HG03139 (cell line): ENCODE measurements at regions not wholly inside any gene's neighbourhood (a gene's known extent, or its start where the extent isn't known, plus 50 kb on each side); places are given as distances from the start of the nearest gene placed in this dataset.

ENCODE experiments used
- ATAC-seq: cut with Tn5 transposase; IDR thresholded peaks from one replicate; pipeline ENCODE4 v1.9.1; 2021; ENCODE audit not compliant: unreplicated experiment

DNA sequence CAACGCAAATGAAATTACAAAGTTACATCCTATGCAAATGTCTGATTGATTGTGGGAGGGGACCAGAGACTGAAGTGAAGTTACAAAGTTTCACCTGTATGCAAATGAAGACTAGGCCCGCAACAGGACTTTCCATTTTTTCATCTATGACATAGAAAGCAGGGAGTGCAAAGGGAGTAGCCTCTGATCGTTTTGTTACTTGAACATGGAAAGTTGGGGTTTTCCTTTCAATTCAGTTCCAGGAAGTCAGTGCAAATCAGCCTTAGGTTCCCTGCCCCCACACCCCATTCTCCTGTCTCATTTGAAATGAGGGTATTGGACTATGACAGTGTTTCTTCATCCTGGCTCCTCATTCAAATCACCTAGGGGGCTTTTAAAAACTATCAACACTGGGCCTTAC lies 96.9 kb upstream of the HABP2 start:
- ATAC-seq, result no peak

GRCh38 chr10:113456741-113457140 lies 96.1 kb upstream of the HABP2 start:
- ATAC-seq, result no peak

DNA sequence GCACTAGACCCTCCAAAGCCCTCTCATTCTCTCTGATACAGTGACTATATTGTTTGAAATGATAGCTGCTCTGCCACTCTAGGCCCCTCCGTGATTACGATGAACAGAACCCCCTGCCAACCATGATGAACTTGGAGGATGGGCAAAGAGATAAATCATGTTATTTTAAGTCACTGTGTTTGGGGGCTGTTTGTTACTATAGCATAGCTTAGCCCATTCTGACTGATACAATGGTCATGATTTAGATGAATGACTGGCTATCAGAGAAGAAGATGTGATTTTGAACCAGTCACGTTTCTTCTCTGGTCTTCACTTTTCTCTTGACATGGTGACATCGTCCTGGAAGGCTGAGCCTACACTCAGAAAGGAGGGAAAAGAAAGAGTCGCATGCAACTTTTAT lies 95.4 kb upstream of the HABP2 start:
- ATAC-seq, result no peak

DNA sequence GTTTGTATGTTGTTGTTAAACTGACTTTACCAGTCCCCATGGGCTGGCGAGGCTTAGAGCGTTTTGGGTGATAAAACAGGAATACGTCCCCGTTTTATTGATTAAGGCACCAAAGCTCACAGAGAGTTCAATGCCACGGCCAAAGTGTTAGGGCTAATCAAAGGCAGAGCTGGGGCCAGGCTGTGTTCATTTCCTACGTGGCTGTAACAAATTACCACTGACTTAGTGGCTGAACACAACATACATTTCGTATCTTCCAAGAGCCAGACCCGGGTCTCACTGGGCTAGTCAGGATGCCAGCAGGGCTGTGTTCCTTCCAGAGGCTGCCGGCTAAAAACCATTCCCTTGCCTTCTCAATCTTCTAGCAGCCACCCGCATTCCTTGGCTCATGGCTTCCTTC lies 94.4 kb upstream of the HABP2 start:
- ATAC-seq, result no peak

DNA sequence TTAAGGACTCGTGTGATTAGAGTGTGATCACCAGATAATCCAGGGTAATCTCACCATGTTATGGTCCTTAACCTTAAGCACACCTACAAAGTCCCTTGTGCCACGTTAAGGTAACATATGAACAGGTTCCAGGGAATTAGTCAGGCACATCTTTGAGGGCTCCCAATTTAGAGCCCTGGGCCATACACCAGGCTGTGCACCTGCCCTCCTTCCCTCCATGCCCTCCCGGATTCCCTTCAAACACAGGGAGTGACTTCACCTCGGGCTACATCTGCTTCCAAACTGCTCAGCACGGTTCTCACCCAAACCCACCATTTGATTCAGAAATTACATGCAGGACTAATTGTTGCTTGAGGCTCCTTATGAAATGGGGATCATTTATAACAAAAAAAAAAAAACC lies 93.9 kb upstream of the HABP2 start:
- ATAC-seq, result no peak

DNA sequence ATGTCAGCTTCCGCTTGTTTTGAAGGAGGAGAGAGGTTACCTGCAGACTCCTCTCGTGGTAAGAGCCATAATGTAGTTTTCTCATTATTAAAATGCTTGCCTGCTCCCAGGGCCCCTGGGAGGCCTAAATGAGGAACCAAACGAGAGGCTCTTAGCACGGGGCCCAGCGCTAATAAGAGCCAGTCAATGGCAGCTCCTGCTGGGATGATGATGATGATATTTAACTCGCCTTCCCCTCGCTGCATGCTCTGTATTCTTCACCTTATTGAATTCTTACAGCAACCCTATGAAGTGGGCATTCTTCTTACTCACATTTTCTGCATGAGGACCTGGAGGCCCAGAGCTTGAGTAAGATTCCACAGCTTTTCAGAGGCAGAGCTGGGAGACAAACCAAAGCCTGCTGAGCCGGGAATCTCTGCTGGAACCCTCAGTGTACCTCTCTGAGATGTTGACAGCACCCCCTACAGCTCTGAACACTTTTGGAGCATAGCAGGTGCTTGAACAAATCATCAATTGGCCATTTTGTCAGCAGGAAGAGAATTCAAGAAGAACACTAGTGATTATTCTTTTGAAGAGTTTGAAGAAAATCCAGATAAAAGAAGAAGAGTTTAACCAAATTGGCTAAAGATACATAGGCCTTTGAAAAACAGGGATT lies 93.1 kb upstream of the HABP2 start:
- no peak for ATAC-seq

DNA sequence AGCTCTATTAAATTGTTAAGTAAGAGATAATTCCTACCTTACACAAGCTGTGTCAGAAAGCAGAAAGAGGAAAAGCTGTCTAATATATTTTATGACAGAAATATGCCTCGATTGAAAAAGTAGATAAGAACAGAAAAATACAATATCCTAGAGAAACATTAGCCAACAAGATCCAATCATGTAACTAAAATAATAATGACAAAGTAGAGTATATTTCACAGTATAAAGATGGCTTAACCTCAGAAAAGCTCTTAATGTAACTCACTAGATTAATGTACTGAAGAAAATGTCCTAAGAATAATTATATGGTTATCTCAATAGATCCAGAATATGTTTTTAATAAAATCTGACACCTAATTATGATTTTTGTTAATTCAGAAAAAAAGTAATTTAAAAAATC lies 89.8 kb upstream of the HABP2 start:
- ATAC-seq, result no peak

GRCh38 chr10:113463777-113464176 lies 89.1 kb upstream of the HABP2 start:
- ATAC-seq, result no peak

DNA sequence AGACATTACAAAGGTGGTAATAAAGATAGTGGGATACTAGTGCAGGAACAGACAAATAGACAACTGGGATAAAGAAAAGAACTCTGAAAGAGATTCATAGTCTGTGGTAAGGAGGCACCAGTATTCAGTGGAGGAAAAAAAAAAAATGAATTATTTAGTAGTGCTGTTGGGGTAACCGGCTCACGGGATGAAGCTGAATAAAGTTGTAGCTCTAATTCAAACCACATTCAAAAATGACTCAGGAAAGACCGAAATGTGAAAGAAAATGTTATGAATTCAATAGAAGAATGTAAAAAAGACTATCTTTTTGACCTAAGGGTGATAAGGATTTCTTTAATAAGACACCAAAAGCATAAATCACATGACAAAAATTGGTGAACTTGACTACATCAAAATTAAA lies 83.1 kb upstream of the HABP2 start:
- no peak for ATAC-seq

DNA sequence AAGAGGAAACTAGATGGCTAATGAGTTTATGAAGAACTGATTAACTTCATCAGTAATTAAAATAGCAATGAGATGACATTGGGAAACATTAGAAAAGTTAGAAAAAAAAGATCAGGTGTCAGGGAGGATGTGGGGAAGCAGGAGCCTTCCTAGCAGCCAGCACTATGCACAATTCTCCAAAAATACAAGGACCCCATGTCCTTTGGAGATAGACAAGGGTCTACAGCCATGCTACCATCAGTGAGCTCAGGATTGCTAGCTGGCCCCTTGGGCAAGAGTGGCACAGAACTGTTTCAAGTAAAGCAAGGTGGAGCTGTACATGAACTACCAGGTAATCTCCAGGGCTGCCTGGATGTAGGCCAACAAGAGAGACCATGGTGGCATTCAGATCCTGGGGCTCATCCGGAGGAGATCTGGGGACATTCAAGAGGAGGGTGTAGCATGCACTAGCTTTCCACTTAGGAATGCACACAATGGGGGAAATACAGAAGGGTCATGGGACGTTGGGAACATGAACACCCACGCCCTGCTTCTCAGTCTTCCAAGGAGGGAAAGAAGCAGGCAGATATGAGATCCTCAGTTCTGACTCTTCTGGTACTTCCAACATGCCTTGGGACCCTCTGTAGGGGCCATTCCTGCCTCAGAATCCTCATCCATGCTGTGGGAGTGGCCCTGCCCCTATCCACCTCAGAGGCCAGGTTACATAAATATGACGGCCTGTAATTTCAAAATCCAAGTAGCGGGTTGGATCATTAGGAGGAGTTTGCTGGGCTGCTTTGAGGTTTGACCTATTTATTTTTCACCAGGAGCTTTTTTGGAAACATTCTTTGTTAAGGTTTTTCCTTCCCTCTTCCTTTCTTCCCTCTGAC lies 82.2 kb upstream of the HABP2 start:
- ATAC-seq, result no peak

DNA sequence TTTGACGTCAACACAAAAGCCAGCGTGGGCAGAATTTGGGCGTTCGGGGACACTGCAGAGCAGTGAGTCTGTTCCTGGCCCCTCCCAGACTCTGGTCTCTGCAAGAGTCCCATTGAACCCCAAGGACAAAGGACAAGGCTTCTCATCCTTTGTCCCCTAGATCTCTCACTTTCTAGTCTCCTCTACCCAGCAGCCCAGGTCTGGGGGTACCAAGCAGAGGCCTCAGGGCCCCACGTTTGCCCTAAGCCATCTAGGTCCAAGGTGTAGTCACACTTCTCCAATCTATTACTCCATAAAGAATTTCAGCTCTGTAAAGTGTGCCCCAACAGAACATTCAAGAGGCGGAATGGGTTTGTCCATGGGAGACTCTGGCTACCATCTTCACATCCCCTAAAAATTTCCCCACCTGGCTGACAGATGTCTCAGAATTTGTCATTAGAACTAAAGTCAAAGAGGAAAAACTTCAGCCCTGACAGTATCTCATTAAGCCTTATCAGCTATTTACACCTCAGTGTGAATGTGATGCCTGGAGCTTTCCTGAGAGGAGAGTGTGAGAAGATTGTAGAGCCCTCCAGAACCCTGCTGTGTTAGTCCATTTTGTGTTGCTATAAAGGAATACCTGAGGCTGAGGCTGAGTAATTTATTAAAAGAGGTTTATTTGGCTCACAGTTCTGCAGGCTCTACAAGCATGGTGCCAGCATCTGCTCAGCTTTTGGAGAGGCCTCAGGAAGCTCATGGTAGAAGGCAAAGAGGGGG lies 81.4 kb upstream of the HABP2 start:
- ATAC-seq, result no peak

DNA sequence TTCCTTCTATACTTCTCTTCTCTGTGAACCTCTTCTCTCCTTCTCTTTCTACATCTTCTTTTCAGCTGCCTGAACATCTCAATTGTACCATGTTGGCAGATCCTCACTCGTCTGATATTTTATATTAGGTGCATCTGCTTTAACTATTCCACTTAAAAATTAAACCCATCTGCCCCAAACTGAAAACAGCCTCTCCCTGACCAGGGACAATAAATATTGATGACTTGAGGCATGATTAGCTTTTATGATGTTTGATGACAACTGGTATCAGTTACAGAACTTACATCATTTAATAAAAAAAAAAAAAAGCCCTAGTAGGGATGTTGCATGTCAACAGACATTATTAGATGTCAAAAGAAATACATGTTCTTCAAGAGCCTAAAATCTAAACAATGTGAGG lies 79.8 kb upstream of the HABP2 start:
- ATAC-seq, result no peak

- ATAC-seq, result no peak
These were observed 79.0 kb upstream of the HABP2 start for GRCh38 chr10:113473851-113474250.

DNA sequence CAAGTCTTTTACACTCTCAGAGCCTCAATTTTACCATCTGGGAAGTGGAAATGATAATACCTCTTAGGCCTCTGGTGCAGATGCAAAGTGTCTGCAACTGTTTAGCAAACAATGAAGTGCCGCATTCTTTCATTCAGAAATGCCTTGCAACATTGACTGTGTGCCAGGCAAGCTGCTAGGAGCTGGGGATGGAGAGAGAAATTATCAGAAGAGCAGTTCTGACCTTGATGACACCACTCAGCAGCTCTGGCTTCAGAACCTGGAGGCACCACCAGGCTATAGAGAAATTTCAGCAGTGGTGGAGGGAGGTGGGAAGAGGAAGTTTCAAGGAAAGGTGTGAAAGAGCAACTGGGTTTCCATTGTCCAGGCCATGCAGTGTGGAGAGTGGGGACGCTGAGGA lies 78.1 kb upstream of the HABP2 start:
- ATAC-seq, result no peak

- ATAC-seq, result no peak
These were observed 77.5 kb upstream of the HABP2 start for GRCh38 chr10:113475381-113475807.

GRCh38 chr10:113476191-113476590 lies 76.7 kb upstream of the HABP2 start:
- ATAC-seq, result no peak

DNA sequence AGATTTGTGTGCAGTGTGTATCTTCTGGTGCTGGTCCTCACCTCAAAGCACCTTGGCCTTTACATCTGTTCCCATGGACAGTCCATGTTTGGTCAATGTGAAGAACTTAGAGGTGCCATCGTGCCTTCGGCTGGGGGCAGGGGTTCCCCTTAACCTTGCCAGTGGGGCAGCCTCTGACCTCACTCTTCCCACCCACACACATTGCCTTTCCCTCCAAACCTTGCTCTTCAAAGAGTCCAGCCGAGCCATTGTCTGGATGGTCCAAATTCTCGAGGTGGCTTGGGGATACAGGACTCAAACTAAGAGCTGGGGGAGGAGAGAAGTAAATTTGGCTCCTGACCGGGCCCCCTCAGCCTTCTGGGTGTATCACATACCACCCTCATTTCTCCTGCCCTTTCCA lies 76.2 kb upstream of the HABP2 start:
- ATAC-seq, result no peak

DNA sequence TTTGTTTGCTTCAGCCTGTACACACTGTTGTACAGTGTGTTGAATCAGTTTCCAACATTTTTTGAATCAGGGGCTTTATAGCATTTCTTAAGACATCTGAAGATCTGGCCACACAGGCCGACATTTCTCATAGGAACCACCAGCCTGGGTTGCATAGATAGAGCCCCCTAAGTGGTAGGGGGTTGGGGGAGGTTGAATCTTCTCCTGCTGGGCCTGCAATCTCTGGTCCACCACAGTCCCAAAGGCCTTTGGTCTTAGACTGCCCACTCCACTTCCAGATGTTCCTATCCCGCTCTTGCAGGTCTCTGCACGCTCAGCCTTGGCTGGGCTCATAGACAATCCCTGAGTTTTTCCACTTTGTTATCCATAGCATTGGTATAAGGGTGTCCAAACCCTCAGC lies 75.4 kb upstream of the HABP2 start:
- no peak for ATAC-seq

GRCh38 chr10:113479346-113480080 lies 73.3 kb upstream of the HABP2 start:
- ATAC-seq, result no peak

DNA sequence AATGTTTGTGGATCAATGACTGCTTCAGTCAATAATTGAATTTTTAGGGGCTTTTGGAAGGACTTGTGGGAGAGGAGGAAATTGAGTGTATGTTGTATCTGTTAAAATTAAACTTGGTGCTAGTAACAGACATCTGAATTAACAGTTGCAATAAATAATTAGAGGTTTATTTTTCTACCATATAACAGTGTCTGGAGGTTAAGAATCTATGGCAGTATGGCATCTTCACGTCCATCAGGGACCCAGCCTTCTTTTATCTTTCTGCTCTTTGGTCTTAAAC lies 72.8 kb upstream of the HABP2 start:
- no peak for ATAC-seq

- ATAC-seq, result no peak
These were observed 71.9 kb upstream of the HABP2 start for GRCh38 chr10:113480851-113481502.
